IPS-NIHi7 (cell line): ENCODE measurements at regions not wholly inside any gene's neighbourhood (a gene's known extent, or its start where the extent isn't known, plus 50 kb on each side); places are given as distances from the start of the nearest gene placed in this dataset.

Source experiments
- DNase-seq: peaks from one replicate; pipeline ENCODE4 v3.0.0; 2012; ENCODE audit warnings: mixed read lengths; ENCODE audit errors: extremely low spot score

- no peak for DNase-seq
Observed at GRCh38 chr13:104784891-104785290, 1718.7 kb upstream of the SLC10A2 start.

- DNase-seq, result no peak
Observed at GRCh38 chr13:104782741-104783140, 1716.5 kb upstream of the SLC10A2 start.

GRCh38 chr13:104779311-104779993, 1713.2 kb upstream of the SLC10A2 start:
- DNase-seq, result peak; percentile 45

GRCh38 chr13:104773775-104774174, 1707.6 kb upstream of the SLC10A2 start:
- peak; percentile 36 for DNase-seq

- DNase-seq, result no peak
Observed at GRCh38 chr13:104769545-104769944, 1703.3 kb upstream of the SLC10A2 start.

- DNase-seq, result no peak
Observed at GRCh38 chr13:104766319-104766718, 1700.1 kb upstream of the SLC10A2 start.

GRCh38 chr13:104764600-104764999, 1698.4 kb upstream of the SLC10A2 start:
- DNase-seq, result no peak

GRCh38 chr13:104759069-104759468, 1692.9 kb upstream of the SLC10A2 start:
- DNase-seq, result no peak

- DNase-seq, result no peak
Observed at GRCh38 chr13:104757712-104758111, 1691.5 kb upstream of the SLC10A2 start.

- DNase-seq, result no peak
Observed at GRCh38 chr13:104750377-104750776, 1684.2 kb upstream of the SLC10A2 start.

GRCh38 chr13:104740641-104741222, 1674.5 kb upstream of the SLC10A2 start:
- no peak for DNase-seq

GRCh38 chr13:104737713-104738112, 1671.5 kb upstream of the SLC10A2 start:
- no peak for DNase-seq

- DNase-seq, result no peak
Observed at GRCh38 chr13:104733427-104733826, 1667.2 kb upstream of the SLC10A2 start.

GRCh38 chr13:104715111-104715510, 1648.9 kb upstream of the SLC10A2 start:
- no peak for DNase-seq

- no peak for DNase-seq
Observed at GRCh38 chr13:104705031-104705750, 1639.0 kb upstream of the SLC10A2 start.

GRCh38 chr13:104701591-104701990, 1635.4 kb upstream of the SLC10A2 start:
- no peak for DNase-seq

GRCh38 chr13:104694397-104694796, 1628.2 kb upstream of the SLC10A2 start:
- no peak for DNase-seq

GRCh38 chr13:104693126-104693525, 1626.9 kb upstream of the SLC10A2 start:
- no peak for DNase-seq

GRCh38 chr13:104691767-104692467, 1625.7 kb upstream of the SLC10A2 start:
- no peak for DNase-seq

GRCh38 chr13:104686484-104686883, 1620.3 kb upstream of the SLC10A2 start:
- no peak for DNase-seq

- DNase-seq, result peak; percentile 13
Observed at GRCh38 chr13:104683789-104684188, 1617.6 kb upstream of the SLC10A2 start.

GRCh38 chr13:104678161-104678560, 1611.9 kb upstream of the SLC10A2 start:
- no peak for DNase-seq
